GM13976 (cell line): ENCODE measurements at regions not wholly inside any gene's neighbourhood (a gene's known extent, or its start where the extent isn't known, plus 50 kb on each side); places are given as distances from the start of the nearest gene placed in this dataset.
"Not testable (repeated sequence)": the region's sequence is repeated elsewhere in the genome, so short reads cannot be mapped to it uniquely, and the experiment has no call there.

Source experiments
- DNase-seq: peaks from one replicate; pipeline ENCODE4 v3.0.0; 2012; ENCODE audit warnings: low spot score
- CTCF ChIP-seq: IDR thresholded peaks from 2 replicates; pipeline ENCODE4 v1.5.1; 2012; ENCODE audit warnings: borderline replicate concordance, mild to moderate bottlenecking; ENCODE audit not compliant: insufficient read depth; ENCODE audit errors: extremely low read depth, missing control alignments, control extremely low read depth
- in situ Hi-C: fragments of 300-500 bp; cut with MboI; formaldehyde crosslinking; loops from one replicate; pipeline ENCODE4 v1.12.0; 2022; ENCODE audit warnings: low sequenced_read_pairs, mixed read lengths, inconsistent platforms; ENCODE audit not compliant: unreplicated experiment

- TF ChIP-seq CTCF = peak; percentile 83
- DNase-seq = peak; percentile 79
- in situ Hi-C loops = no loop called here
Observed at GRCh38 chr15:31197497-31198414, 96.2 kb upstream of the TRPM1 start.

- peak; percentile 72 for DNase-seq
- in situ Hi-C loops = loop anchor here (10.0 to 25.0 kb wide), 2 partner anchors 237 to 284 kb away; no protein-coding TSS in a partner anchor
Observed at GRCh38 chr15:31200735-31201151, 99.2 kb upstream of the TRPM1 start.

GRCh38 chr15:31202953-31203352 lies 101.4 kb upstream of the TRPM1 start:
- TF ChIP-seq CTCF = no peak
- no peak for DNase-seq
- in situ Hi-C loops = loop anchor here (10.0 to 25.0 kb wide), 2 partner anchors 234 to 282 kb away; no protein-coding TSS in a partner anchor

More at GRCh38 chr15:31200735-31201151, 99.2 kb upstream of the TRPM1 start:
- no peak for TF ChIP-seq CTCF

GRCh38 chr15:31203999-31204398 lies 102.5 kb upstream of the TRPM1 start:
- no peak for DNase-seq
- TF ChIP-seq CTCF = no peak
- in situ Hi-C loops = loop anchor here (10.0 to 25.0 kb wide), 2 partner anchors 233 to 281 kb away; no protein-coding TSS in a partner anchor

- in situ Hi-C loops = loop anchor here (10.0 to 25.0 kb wide), 2 partner anchors 231 to 278 kb away; no protein-coding TSS in a partner anchor
- DNase-seq = no peak
- no peak for TF ChIP-seq CTCF
Observed at GRCh38 chr15:31206386-31207181, 105.1 kb upstream of the TRPM1 start.

- DNase-seq = no peak
- in situ Hi-C loops = loop anchor here (10.0 to 25.0 kb wide), 2 partner anchors 230 to 278 kb away; no protein-coding TSS in a partner anchor
- TF ChIP-seq CTCF = no peak
Observed at GRCh38 chr15:31207246-31207645, 105.7 kb upstream of the TRPM1 start.

- DNase-seq = not testable (repeated sequence)
- in situ Hi-C loops = loop anchor here (10.0 to 25.0 kb wide), 2 partner anchors 229 to 277 kb away; no protein-coding TSS in a partner anchor
Observed at GRCh38 chr15:31207861-31208260, 106.3 kb upstream of the TRPM1 start.
